K562 (cell line): ENCODE measurements at regions not wholly inside any gene's neighbourhood (a gene's known extent, or its start where the extent isn't known, plus 50 kb on each side); places are given as distances from the start of the nearest gene placed in this dataset.

Experiments used
- ATAC-seq: fragments of 200-7000 bp; cut with Tn5 transposase; 3 replicates; pipeline ENCODE4 v1.9.1; 2020; ENCODE audit warnings: moderate library complexity
- BruUV-seq: library from RNA; stranded (reverse); fragments of 400-500 nt; replicated peaks from 2 replicates; lab custom pipeline; 2021; lab: Mats Ljungman, UMichigan
- CTCF ChIA-PET: fragments of 300-600 bp; formaldehyde crosslinking; extraction: SDS; loops from one replicate; lab custom pipeline; 2021; ENCODE audit warnings: low intra/inter-chr PET ratio; lab: Yijun Ruan, JAX
- POLR2A ChIA-PET: fragments of 300-600, 350-650 bp; sonication (Branson Sonifier 250); formaldehyde crosslinking; extraction: SDS; loops from one replicate; lab custom pipeline; 2021; ENCODE audit warnings: antibody characterized with exemption, inconsistent platforms; lab: Yijun Ruan, JAX
- DNase-seq, 4 experiments: peaks; one replicate each; pipeline versions ENCODE4 v3.0.0 to v3.0.0-alpha.2; 2011 to 2018; ENCODE audit warnings: low spot score in 3 of 4, mixed read lengths in 3 of 4; ENCODE audit errors: extremely low read depth in 1 of 4
- FAIRE-seq: peaks from 2 replicates; lab custom pipeline; 2011; peaks lifted over from hg19 to GRCh38; lab: Jason Lieb, UNC
- H2AFZ ChIP-seq: 2 replicates; pipeline ENCODE4 v1.6.0; 2011; ENCODE audit warnings: low read depth, low read length, control low read depth, inconsistent platforms
- H3K27ac ChIP-seq: fragments of 200-600 bp; 3 replicates; pipeline ENCODE4 v1.8.0; 2011; ENCODE audit warnings: low read depth, mild to moderate bottlenecking, control low read depth, inconsistent platforms, low read length, moderate library complexity, mixed read lengths; ENCODE audit errors: extremely low read depth
- H3K27me3 ChIP-seq, 2 experiments: fragments of 300-600 bp in 1 of 2; 2 replicates in 1 of 2; 3 replicates in 1 of 2; pipeline versions ENCODE4 v1.6.0 to v1.8.0; 2011; ENCODE audit warnings: inconsistent platforms in 2 of 2, low read length in 2 of 2, mild to moderate bottlenecking in 1 of 2, mixed read lengths in 1 of 2, moderate library complexity in 1 of 2; ENCODE audit not compliant: control insufficient read depth in 2 of 2, insufficient read depth in 2 of 2
- H3K36me3 ChIP-seq: fragments of 300-600 bp; 3 replicates; pipeline ENCODE4 v1.8.0; 2011; ENCODE audit warnings: mild to moderate bottlenecking, low read length, inconsistent platforms; ENCODE audit not compliant: control insufficient read depth, insufficient read depth
- H3K4me1 ChIP-seq, 2 experiments: fragments of 200-600 bp in 1 of 2; replicated peaks in 1 of 2; 2 replicates in 1 of 2; 3 replicates in 1 of 2; pipeline versions ENCODE4 v1.5.1 to v1.8.0; 2011; ENCODE audit warnings: inconsistent platforms in 2 of 2, low read length in 2 of 2, mild to moderate bottlenecking in 1 of 2, mixed read lengths in 1 of 2, moderate library complexity in 1 of 2; ENCODE audit not compliant: control insufficient read depth in 2 of 2, insufficient read depth in 2 of 2
- H3K4me2 ChIP-seq: 2 replicates; pipeline ENCODE4 v1.6.1; 2011; ENCODE audit warnings: low read length, control low read depth, inconsistent platforms, mixed read lengths; ENCODE audit not compliant: insufficient read depth
- H3K4me3 ChIP-seq: fragments of 200-600 bp; sonication (generic), shearing (Covaris generic); 2 replicates; pipeline ENCODE4 v1.5.1; 2016; ENCODE audit warnings: control low read depth, inconsistent platforms
- H3K79me2 ChIP-seq: fragments of 200-600 bp; 3 replicates; pipeline ENCODE4 v1.8.0; 2011; ENCODE audit warnings: low read length, inconsistent platforms; ENCODE audit not compliant: control insufficient read depth, insufficient read depth
- H3K9ac ChIP-seq, 2 experiments: 2 replicates each; pipeline versions ENCODE4 v1.6.0 to v1.6.1; 2011; ENCODE audit warnings: low read depth in 2 of 2, low read length in 2 of 2, control low read depth in 1 of 2, inconsistent platforms in 1 of 2, mild to moderate bottlenecking in 1 of 2, mixed read lengths in 1 of 2; ENCODE audit not compliant: insufficient read depth in 1 of 2
- H3K9me1 ChIP-seq: one replicate; pipeline ENCODE4 v1.6.0; 2011; ENCODE audit warnings: inconsistent platforms, mild to moderate bottlenecking, low read length, moderate library complexity; ENCODE audit not compliant: control insufficient read depth, insufficient read depth
- H3K9me3 ChIP-seq: replicated peaks from 2 replicates; pipeline ENCODE4 v1.5.1; 2011; ENCODE audit warnings: low read depth, low read length, inconsistent platforms; ENCODE audit not compliant: control insufficient read depth, insufficient read depth
- H4K20me1 ChIP-seq: replicated peaks from 2 replicates; pipeline ENCODE4 v1.6.1; 2011; ENCODE audit warnings: low read length, inconsistent platforms, mixed read lengths; ENCODE audit not compliant: control insufficient read depth, insufficient read depth
- CAMTA2 ChIP-seq: fragments of 250-450 bp; sonication (Bioruptor Pico); conservative IDR thresholded peaks from 2 replicates; pipeline ENCODE4 v1.5.1; 2022
- CHD4 ChIP-seq: fragments of 200-600 bp; sonication (generic); IDR thresholded peaks from 3 replicates; pipeline ENCODE4 v1.6.1; 2012; ENCODE audit warnings: low read depth, mild to moderate bottlenecking, mixed read lengths, low read length, inconsistent platforms; ENCODE audit not compliant: insufficient read depth, insufficient replicate concordance, poor library complexity, severe bottlenecking
- ETS2 ChIP-seq: IDR thresholded peaks from 2 replicates; pipeline ENCODE4 v1.6.1; 2016; ENCODE audit warnings: borderline replicate concordance, missing genetic modification characterization, mild to moderate bottlenecking, moderate library complexity, missing compliant biosample characterization; ENCODE audit not compliant: poor library complexity, severe bottlenecking
- POU5F1 ChIP-seq: fragments of 150-350 bp; IDR thresholded peaks from 2 replicates; pipeline ENCODE4 v1.6.1; 2014; ENCODE audit warnings: borderline replicate concordance, low read length, low read depth, mild to moderate bottlenecking; ENCODE audit not compliant: partially characterized antibody
- ZNF12 ChIP-seq: sonication (generic); formaldehyde crosslinking; IDR thresholded peaks from 2 replicates; pipeline ENCODE4 v1.4.0; 2020; ENCODE audit warnings: mild to moderate bottlenecking, missing genetic modification reagents
- ZNF143 ChIP-seq: sonication (generic); formaldehyde crosslinking; IDR thresholded peaks from 2 replicates; pipeline ENCODE4 v1.9.0; 2022; ENCODE audit warnings: mild to moderate bottlenecking, missing genetic modification reagents
- WGBS: fragments of 100-300 bp; shearing (Covaris generic); methylation state at CpG from one replicate; pipeline ENCODE4 v1.1.6; 2016; ENCODE audit warnings: low coverage, mixed read lengths; ENCODE audit not compliant: insufficient coverage; ENCODE audit errors: missing lambda C conversion rate; 5-methylcytosine and 5-hydroxymethylcytosine counted together
- in situ Hi-C: fragments of 300-500 bp; cut with MboI; formaldehyde crosslinking; loops from 4 replicates; pipeline ENCODE4 v1.15.0; 2018; ENCODE audit warnings: inconsistent platforms, mixed read lengths
- intact Hi-C: fragments of 100-400 bp; cut with micrococcal nuclease; formaldehyde crosslinking; loops from 2 replicates; pipeline ENCODE4 v1.14.2; 2022
- TF ChIP-seq, protein P1 (sequence below): sonication (generic); formaldehyde crosslinking; IDR thresholded peaks from 2 replicates; pipeline ENCODE4 v1.8.0; 2022; ENCODE audit warnings: mild to moderate bottlenecking, missing genetic modification reagents
- TF ChIP-seq, protein P2 (sequence below): sonication (generic); formaldehyde crosslinking; IDR thresholded peaks from 2 replicates; pipeline ENCODE4 v1.5.0; 2020; ENCODE audit warnings: missing genetic modification reagents
- TF ChIP-seq, protein P3 (sequence below): fragments of 250-450 bp; sonication (Bioruptor Pico); IDR thresholded peaks from 2 replicates; pipeline ENCODE4 v1.4.0; 2020; ENCODE audit warnings: mild to moderate bottlenecking, moderate library complexity, borderline replicate concordance
- TF ChIP-seq, protein P4 (sequence below), 3 experiments: IDR thresholded peaks in 2 of 3; conservative IDR thresholded peaks in 1 of 3; 2 replicates each; pipeline ENCODE4 v1.5.1; 2011 to 2012; ENCODE audit warnings: low read length in 3 of 3, mild to moderate bottlenecking in 3 of 3, control low read depth in 2 of 3, improper control_type of control experiment in 1 of 3, inconsistent platforms in 1 of 3, low read depth in 1 of 3, mixed read lengths in 1 of 3, moderate library complexity in 1 of 3; ENCODE audit not compliant: insufficient read depth in 2 of 3
- TF ChIP-seq, protein P5 (sequence below): fragments of 250-450 bp; sonication (Bioruptor Pico); IDR thresholded peaks from 2 replicates; pipeline ENCODE4 v1.8.0; 2021; ENCODE audit warnings: mild to moderate bottlenecking, moderate library complexity

DNA sequence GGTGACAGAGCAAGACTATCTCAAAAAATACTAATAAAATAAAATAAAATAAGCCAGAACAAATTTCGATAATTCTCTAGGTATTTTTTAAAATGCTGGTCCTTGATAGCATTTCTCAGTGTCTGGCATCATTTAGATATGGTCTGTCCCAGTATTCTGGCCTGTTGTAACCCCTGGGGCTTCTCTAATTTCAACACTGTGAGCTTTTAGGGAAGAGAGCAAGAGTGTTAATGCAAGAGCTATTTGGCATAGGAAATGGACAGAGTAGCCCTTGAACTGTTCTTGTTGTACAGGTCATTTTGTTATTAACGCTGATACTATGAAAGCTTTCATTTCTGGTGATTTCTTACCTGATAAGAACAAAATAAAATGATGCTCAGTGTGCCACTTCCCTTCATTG is 112.2 kb upstream of the ZNF608 start:
- 22% methylated on average over 2 of the region's 2 CpGs for WGBS
- TF ChIP-seq ETS2 (tag) (no peak), CHD4 (no peak), ZNF12 (CRISPR knock-in tag) (no peak), ZNF143 (no peak), CAMTA2 (CRISPR knock-in tag) (no peak), POU5F1 (no peak)
- TF ChIP-seq, protein P1, sequence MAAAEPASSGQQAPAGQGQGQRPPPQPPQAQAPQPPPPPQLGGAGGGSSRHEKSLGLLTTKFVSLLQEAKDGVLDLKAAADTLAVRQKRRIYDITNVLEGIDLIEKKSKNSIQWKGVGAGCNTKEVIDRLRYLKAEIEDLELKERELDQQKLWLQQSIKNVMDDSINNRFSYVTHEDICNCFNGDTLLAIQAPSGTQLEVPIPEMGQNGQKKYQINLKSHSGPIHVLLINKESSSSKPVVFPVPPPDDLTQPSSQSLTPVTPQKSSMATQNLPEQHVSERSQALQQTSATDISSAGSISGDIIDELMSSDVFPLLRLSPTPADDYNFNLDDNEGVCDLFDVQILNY, result no peak
- TF ChIP-seq, protein P2, sequence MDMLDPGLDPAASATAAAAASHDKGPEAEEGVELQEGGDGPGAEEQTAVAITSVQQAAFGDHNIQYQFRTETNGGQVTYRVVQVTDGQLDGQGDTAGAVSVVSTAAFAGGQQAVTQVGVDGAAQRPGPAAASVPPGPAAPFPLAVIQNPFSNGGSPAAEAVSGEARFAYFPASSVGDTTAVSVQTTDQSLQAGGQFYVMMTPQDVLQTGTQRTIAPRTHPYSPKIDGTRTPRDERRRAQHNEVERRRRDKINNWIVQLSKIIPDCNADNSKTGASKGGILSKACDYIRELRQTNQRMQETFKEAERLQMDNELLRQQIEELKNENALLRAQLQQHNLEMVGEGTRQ (CRISPR knock-in tag), result no peak
- TF ChIP-seq, protein P3, sequence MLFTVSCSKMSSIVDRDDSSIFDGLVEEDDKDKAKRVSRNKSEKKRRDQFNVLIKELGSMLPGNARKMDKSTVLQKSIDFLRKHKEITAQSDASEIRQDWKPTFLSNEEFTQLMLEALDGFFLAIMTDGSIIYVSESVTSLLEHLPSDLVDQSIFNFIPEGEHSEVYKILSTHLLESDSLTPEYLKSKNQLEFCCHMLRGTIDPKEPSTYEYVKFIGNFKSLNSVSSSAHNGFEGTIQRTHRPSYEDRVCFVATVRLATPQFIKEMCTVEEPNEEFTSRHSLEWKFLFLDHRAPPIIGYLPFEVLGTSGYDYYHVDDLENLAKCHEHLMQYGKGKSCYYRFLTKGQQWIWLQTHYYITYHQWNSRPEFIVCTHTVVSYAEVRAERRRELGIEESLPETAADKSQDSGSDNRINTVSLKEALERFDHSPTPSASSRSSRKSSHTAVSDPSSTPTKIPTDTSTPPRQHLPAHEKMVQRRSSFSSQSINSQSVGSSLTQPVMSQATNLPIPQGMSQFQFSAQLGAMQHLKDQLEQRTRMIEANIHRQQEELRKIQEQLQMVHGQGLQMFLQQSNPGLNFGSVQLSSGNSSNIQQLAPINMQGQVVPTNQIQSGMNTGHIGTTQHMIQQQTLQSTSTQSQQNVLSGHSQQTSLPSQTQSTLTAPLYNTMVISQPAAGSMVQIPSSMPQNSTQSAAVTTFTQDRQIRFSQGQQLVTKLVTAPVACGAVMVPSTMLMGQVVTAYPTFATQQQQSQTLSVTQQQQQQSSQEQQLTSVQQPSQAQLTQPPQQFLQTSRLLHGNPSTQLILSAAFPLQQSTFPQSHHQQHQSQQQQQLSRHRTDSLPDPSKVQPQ (CRISPR knock-in tag), result no peak
- TF ChIP-seq, protein P4, sequence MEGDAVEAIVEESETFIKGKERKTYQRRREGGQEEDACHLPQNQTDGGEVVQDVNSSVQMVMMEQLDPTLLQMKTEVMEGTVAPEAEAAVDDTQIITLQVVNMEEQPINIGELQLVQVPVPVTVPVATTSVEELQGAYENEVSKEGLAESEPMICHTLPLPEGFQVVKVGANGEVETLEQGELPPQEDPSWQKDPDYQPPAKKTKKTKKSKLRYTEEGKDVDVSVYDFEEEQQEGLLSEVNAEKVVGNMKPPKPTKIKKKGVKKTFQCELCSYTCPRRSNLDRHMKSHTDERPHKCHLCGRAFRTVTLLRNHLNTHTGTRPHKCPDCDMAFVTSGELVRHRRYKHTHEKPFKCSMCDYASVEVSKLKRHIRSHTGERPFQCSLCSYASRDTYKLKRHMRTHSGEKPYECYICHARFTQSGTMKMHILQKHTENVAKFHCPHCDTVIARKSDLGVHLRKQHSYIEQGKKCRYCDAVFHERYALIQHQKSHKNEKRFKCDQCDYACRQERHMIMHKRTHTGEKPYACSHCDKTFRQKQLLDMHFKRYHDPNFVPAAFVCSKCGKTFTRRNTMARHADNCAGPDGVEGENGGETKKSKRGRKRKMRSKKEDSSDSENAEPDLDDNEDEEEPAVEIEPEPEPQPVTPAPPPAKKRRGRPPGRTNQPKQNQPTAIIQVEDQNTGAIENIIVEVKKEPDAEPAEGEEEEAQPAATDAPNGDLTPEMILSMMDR (IDR thresholded peaks at IDR 0.05 in 2 of 3, conservative IDR thresholded peaks at IDR 0.05 in 1 of 3; ENCODE audit: insufficient read depth in 2 of 3, low read depth in 1 of 3, low read length in 3 of 3), result no peak
- TF ChIP-seq, protein P5, sequence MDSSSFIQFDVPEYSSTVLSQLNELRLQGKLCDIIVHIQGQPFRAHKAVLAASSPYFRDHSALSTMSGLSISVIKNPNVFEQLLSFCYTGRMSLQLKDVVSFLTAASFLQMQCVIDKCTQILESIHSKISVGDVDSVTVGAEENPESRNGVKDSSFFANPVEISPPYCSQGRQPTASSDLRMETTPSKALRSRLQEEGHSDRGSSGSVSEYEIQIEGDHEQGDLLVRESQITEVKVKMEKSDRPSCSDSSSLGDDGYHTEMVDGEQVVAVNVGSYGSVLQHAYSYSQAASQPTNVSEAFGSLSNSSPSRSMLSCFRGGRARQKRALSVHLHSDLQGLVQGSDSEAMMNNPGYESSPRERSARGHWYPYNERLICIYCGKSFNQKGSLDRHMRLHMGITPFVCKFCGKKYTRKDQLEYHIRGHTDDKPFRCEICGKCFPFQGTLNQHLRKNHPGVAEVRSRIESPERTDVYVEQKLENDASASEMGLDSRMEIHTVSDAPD (CRISPR knock-in tag), result no peak

More for the DNA sequence above, 112.2 kb upstream of the ZNF608 start:
- H3K9me1 ChIP-seq, result no peaks in the 10 kb centered on the region
- intact Hi-C loops (no loop called here), in situ Hi-C loops (no loop called here)
- FAIRE-seq, result no peak
- no peaks in the 10 kb centered on the region for H3K36me3 ChIP-seq
- no peaks in the 10 kb centered on the region for H3K9me3 ChIP-seq
- no peaks in the 10 kb centered on the region for H4K20me1 ChIP-seq
- H2AFZ ChIP-seq, result no peak overlapping the region
- H3K4me1 ChIP-seq, result no peaks in the 10 kb centered on the region
- BruUV-seq, result no TSS peak
- CTCF ChIA-PET, result no interaction called here
- H3K27ac ChIP-seq, result no peak overlapping the region
- H3K4me3 ChIP-seq, result no peak overlapping the region
- no peak for ATAC-seq
- no peaks in the 10 kb centered on the region for H3K79me2 ChIP-seq
- no peak for DNase-seq
- no peaks in the 10 kb centered on the region for H3K27me3 ChIP-seq
- no peak overlapping the region for H3K9ac ChIP-seq
- no peak overlapping the region for H3K4me2 ChIP-seq
- POLR2A ChIA-PET, result interaction anchor here (0.6 kb wide), 1 partner anchor 525 kb away, joined by 3 read pairs; no protein-coding TSS in a partner anchor
